PC-3 (cell line): ENCODE measurements at regions not wholly inside any gene's neighbourhood (a gene's known extent, or its start where the extent isn't known, plus 50 kb on each side); places are given as distances from the start of the nearest gene placed in this dataset.

ENCODE experiments used
- ATAC-seq: fragments of 200-7000 bp; cut with Tn5 transposase; 2 replicates; pipeline ENCODE4 v1.9.1; 2020; ENCODE audit warnings: mild to moderate bottlenecking, moderate library complexity
- BruUV-seq: library from RNA; stranded (reverse); fragments of 400-500 nt; replicated peaks from 2 replicates; lab custom pipeline; 2021; lab: Mats Ljungman, UMichigan
- CTCF ChIA-PET: fragments of 300-600 bp; sonication (Branson Sonifier 250); formaldehyde crosslinking; loops from one replicate; lab custom pipeline; 2022; ENCODE audit warnings: antibody characterized with exemption; lab: Charles Lee
- POLR2A ChIA-PET: fragments of 300-600 bp; sonication (Branson Sonifier 250); formaldehyde crosslinking; loops from one replicate; lab custom pipeline; 2022; ENCODE audit warnings: antibody characterized with exemption; ENCODE audit not compliant: unreplicated experiment; lab: Charles Lee
- DNase-seq: peaks from one replicate; pipeline ENCODE4 v3.0.0-alpha.2; 2015
- H2AFZ ChIP-seq: fragments of 300-600 bp; sonication (generic); 2 replicates; pipeline ENCODE4 v1.6.0; 2016; ENCODE audit warnings: antibody characterized with exemption, low read length
- H3F3A ChIP-seq: fragments of 300-600 bp; sonication (generic); one replicate; pipeline ENCODE4 v1.6.0; 2017; ENCODE audit warnings: antibody characterized with exemption, low read length, control low read depth, mild to moderate bottlenecking; ENCODE audit not compliant: unreplicated experiment
- H3K27ac ChIP-seq: fragments of 300-600 bp; sonication (generic); 2 replicates; pipeline ENCODE4 v1.5.1; 2016; ENCODE audit warnings: mild to moderate bottlenecking, low read length
- H3K27me3 ChIP-seq: fragments of 300-600 bp; sonication (generic); 2 replicates; pipeline ENCODE4 v1.6.1; 2016; ENCODE audit warnings: low read length, mixed read lengths
- H3K36me3 ChIP-seq: fragments of 300-600 bp; sonication (generic); 2 replicates; pipeline ENCODE4 v1.6.1; 2016; ENCODE audit warnings: low read depth, mixed run types, low read length, mixed read lengths
- H3K4me1 ChIP-seq: fragments of 300-600 bp; sonication (generic); 2 replicates; pipeline ENCODE4 v1.5.1; 2016; ENCODE audit warnings: low read length; ENCODE audit not compliant: insufficient read depth
- H3K4me2 ChIP-seq: fragments of 300-600 bp; sonication (generic); 2 replicates; pipeline ENCODE4 v1.6.0; 2016; ENCODE audit warnings: low read length
- H3K4me3 ChIP-seq: fragments of 300-600 bp; sonication (generic); 2 replicates; pipeline ENCODE4 v1.5.1; 2016; ENCODE audit warnings: mild to moderate bottlenecking, low read length, mixed read lengths
- H3K79me2 ChIP-seq: fragments of 300-600 bp; sonication (generic); 2 replicates; pipeline ENCODE4 v1.6.1; 2017; ENCODE audit warnings: low read length, mixed read lengths
- H3K9ac ChIP-seq: fragments of 300-600 bp; sonication (generic); 2 replicates; pipeline ENCODE4 v1.6.0; 2016; ENCODE audit warnings: mild to moderate bottlenecking, low read length
- H3K9me2 ChIP-seq: fragments of 300-600 bp; sonication (generic); replicated peaks from 2 replicates; pipeline ENCODE4 v1.6.1; 2016; ENCODE audit warnings: mixed run types, low read length, mixed read lengths
- H3K9me3 ChIP-seq: fragments of 300-600 bp; sonication (generic); 2 replicates; pipeline ENCODE4 v1.6.1; 2016; ENCODE audit warnings: low read length, mixed read lengths
- H4K20me1 ChIP-seq: fragments of 300-600 bp; sonication (generic); 2 replicates; pipeline ENCODE4 v1.6.1; 2016; ENCODE audit warnings: low read length, mixed read lengths
- CTCF ChIP-seq: fragments of 300-600 bp; sonication (generic); conservative IDR thresholded peaks from 2 replicates; pipeline ENCODE4 v1.5.1; 2017; ENCODE audit warnings: antibody characterized with exemption, low read depth, mild to moderate bottlenecking, low read length
- EZH2 ChIP-seq: fragments of 300-600 bp; sonication (generic); IDR thresholded peaks from one replicate; pipeline ENCODE4 v1.6.1; 2017; ENCODE audit warnings: antibody characterized with exemption, mild to moderate bottlenecking, low read length; ENCODE audit not compliant: unreplicated experiment
- EZH2phosphoT487 ChIP-seq: fragments of 300-600 bp; sonication (generic); IDR thresholded peaks from 2 replicates; pipeline ENCODE4 v1.6.1; 2018; ENCODE audit warnings: mild to moderate bottlenecking, antibody characterized with exemption, low read length, borderline replicate concordance
- intact Hi-C: fragments of 100-400 bp; cut with micrococcal nuclease; formaldehyde crosslinking; loops from 2 replicates; pipeline ENCODE4 v1.9.0; 2023

GRCh38 chr3:64808061-64808460 lies 120.3 kb upstream of the ADAMTS9 start:
- no peaks in the 10 kb centered on the region for H3K9me2 ChIP-seq
- ChIA-PET POLR2A (no interaction called here), CTCF (no interaction called here)
- H3K27me3 ChIP-seq: no peaks in the 10 kb centered on the region
- no TSS peak for BruUV-seq
- H4K20me1 ChIP-seq: no peaks in the 10 kb centered on the region
- no peak overlapping the region for H3K4me3 ChIP-seq
- no peak overlapping the region for H3K4me2 ChIP-seq
- no peak overlapping the region for H3K9ac ChIP-seq
- H3F3A ChIP-seq: no peaks in the 10 kb centered on the region
- DNase-seq: no peak
- TF ChIP-seq EZH2: no peak
- no peak for TF ChIP-seq EZH2phosphoT487
- TF ChIP-seq CTCF: no peak
- no peak for ATAC-seq
- H2AFZ ChIP-seq: no peak overlapping the region
- H3K9me3 ChIP-seq: no peaks in the 10 kb centered on the region
- intact Hi-C loops: no loop called here
- H3K36me3 ChIP-seq: no peaks in the 10 kb centered on the region
- no peaks in the 10 kb centered on the region for H3K79me2 ChIP-seq
- no peaks in the 10 kb centered on the region for H3K4me1 ChIP-seq
- H3K27ac ChIP-seq: no peak overlapping the region

GRCh38 chr3:64806668-64807605 lies 119.1 kb upstream of the ADAMTS9 start:
- no peaks in the 10 kb centered on the region for H3K9me3 ChIP-seq
- no TSS peak for BruUV-seq
- no peaks in the 10 kb centered on the region for H3K27me3 ChIP-seq
- H3K36me3 ChIP-seq: no peaks in the 10 kb centered on the region
- no peak overlapping the region for H3K4me2 ChIP-seq
- H3K79me2 ChIP-seq: no peaks in the 10 kb centered on the region
- ATAC-seq: no peak
- no peaks in the 10 kb centered on the region for H3K9me2 ChIP-seq
- no peak overlapping the region for H2AFZ ChIP-seq
- ChIA-PET CTCF (no interaction called here), POLR2A (no interaction called here)
- no peak overlapping the region for H3K9ac ChIP-seq
- H3K4me3 ChIP-seq: no peak overlapping the region
- H4K20me1 ChIP-seq: no peaks in the 10 kb centered on the region
- H3F3A ChIP-seq: no peaks in the 10 kb centered on the region
- TF ChIP-seq EZH2: no peak
- TF ChIP-seq CTCF: no peak
- H3K4me1 ChIP-seq: no peaks in the 10 kb centered on the region
- no peak overlapping the region for H3K27ac ChIP-seq
- intact Hi-C loops: no loop called here
- no peak for DNase-seq

- no peaks in the 10 kb centered on the region for H3K79me2 ChIP-seq
- no peak overlapping the region for H3K9ac ChIP-seq
- TF ChIP-seq CTCF (no peak), EZH2phosphoT487 (no peak), EZH2 (no peak)
- no peak overlapping the region for H3K4me2 ChIP-seq
- intact Hi-C loops: no loop called here
- no peak overlapping the region for H2AFZ ChIP-seq
- no TSS peak for BruUV-seq
- no peaks in the 10 kb centered on the region for H3K4me1 ChIP-seq
- POLR2A ChIA-PET: no interaction called here
- H3F3A ChIP-seq: no peaks in the 10 kb centered on the region
- no peaks in the 10 kb centered on the region for H3K9me3 ChIP-seq
- H3K4me3 ChIP-seq: no peak overlapping the region
- no peak overlapping the region for H3K27ac ChIP-seq
- CTCF ChIA-PET: no interaction called here
- no peaks in the 10 kb centered on the region for H3K36me3 ChIP-seq
- H3K9me2 ChIP-seq: no peaks in the 10 kb centered on the region
- ATAC-seq: no peak
- no peaks in the 10 kb centered on the region for H3K27me3 ChIP-seq
- DNase-seq: no peak
- no peaks in the 10 kb centered on the region for H4K20me1 ChIP-seq
Measured at GRCh38 chr3:64805978-64806377, 118.2 kb upstream of the ADAMTS9 start.
